CD4-positive, CD25-positive, alpha-beta regulatory T cell (primary cell): ENCODE measurements at regions not wholly inside any gene's neighbourhood (a gene's known extent, or its start where the extent isn't known, plus 50 kb on each side); places are given as distances from the start of the nearest gene placed in this dataset.
A peak's percentile ranks its signal among the peaks of the same experiment; 100 is the strongest.

ENCODE experiments used
- ATAC-seq, 2 donors: fragments of 150-1000 bp; cut with Tn5 transposase; one replicate each; pipeline ENCODE4 v1.10.0; 2021; ENCODE audit warnings: low read depth in 2 of 2, moderate number of reproducible peaks in 2 of 2, moderate library complexity in 1 of 2
- DNase-seq, 3 donors: peaks; one replicate each; pipeline versions ENCODE4 v3.0.0 to v3.0.0-alpha.2; 2012 to 2022; ENCODE audit warnings: mixed read lengths in 1 of 3
- H3K27ac ChIP-seq: one replicate; pipeline ENCODE4 v1.7.0; 2013; ENCODE audit warnings: mild to moderate bottlenecking, low read length; ENCODE audit not compliant: insufficient read depth, poor library complexity, severe bottlenecking
- H3K27me3 ChIP-seq: one replicate; pipeline ENCODE4 v1.7.0; 2013; ENCODE audit warnings: low read length; ENCODE audit not compliant: control insufficient read depth, insufficient read depth
- H3K36me3 ChIP-seq: one replicate; pipeline ENCODE4 v1.7.0; 2013; ENCODE audit warnings: mild to moderate bottlenecking, low read length, moderate library complexity; ENCODE audit not compliant: control insufficient read depth, insufficient read depth
- H3K4me1 ChIP-seq: 2 replicates; pipeline ENCODE4 v1.7.0; 2013; ENCODE audit warnings: mild to moderate bottlenecking, low read length; ENCODE audit not compliant: insufficient read depth, control insufficient read depth, poor library complexity, severe bottlenecking
- H3K4me3 ChIP-seq: one replicate; pipeline ENCODE4 v1.7.0; 2013; ENCODE audit warnings: low read depth, mild to moderate bottlenecking, low read length, moderate library complexity
- H3K9me3 ChIP-seq, 2 experiments: 1 replicate in 1 of 2; 2 replicates in 1 of 2; pipeline ENCODE4 v1.7.0; 2013; ENCODE audit warnings: low read length in 2 of 2, mild to moderate bottlenecking in 1 of 2, moderate library complexity in 1 of 2; ENCODE audit not compliant: control insufficient read depth in 2 of 2
- H3K27ac Mint-ChIP-seq, 3 donors: one replicate each; pipeline ENCODE4 v1.8.0; 2020 to 2022; ENCODE audit warnings: mild to moderate bottlenecking in 3 of 3, mixed read lengths in 3 of 3, moderate library complexity in 2 of 3
- H3K27me3 Mint-ChIP-seq: one replicate; pipeline ENCODE4 v1.8.0; 2022; ENCODE audit warnings: mild to moderate bottlenecking, mixed read lengths
- H3K36me3 Mint-ChIP-seq: one replicate; pipeline ENCODE4 v1.8.0; 2020; ENCODE audit warnings: mixed read lengths
- H3K4me1 Mint-ChIP-seq, 4 donors: one replicate each; pipeline ENCODE4 v1.8.0; 2020 to 2022; ENCODE audit warnings: mixed read lengths in 4 of 4, mild to moderate bottlenecking in 1 of 4
- H3K4me3 Mint-ChIP-seq, 4 donors: one replicate each; pipeline ENCODE4 v1.8.0; 2020 to 2022; ENCODE audit warnings: mild to moderate bottlenecking in 4 of 4, mixed read lengths in 4 of 4, moderate library complexity in 3 of 4
- H3K9me3 Mint-ChIP-seq, 7 donors: one replicate each; pipeline ENCODE4 v1.8.0; 2020 to 2022; ENCODE audit warnings: mixed read lengths in 7 of 7, mild to moderate bottlenecking in 3 of 7, moderate library complexity in 2 of 7

- peaks cover 7% of the 10 kb centered on the region for H3K4me1 ChIP-seq
- H3K9me3 ChIP-seq, result no peaks in the 10 kb centered on the region
- H3K4me3 Mint-ChIP-seq, result no peak overlapping the region
- H3K27ac Mint-ChIP-seq, result no peak overlapping the region
- H3K36me3 ChIP-seq, result no peaks in the 10 kb centered on the region
- ATAC-seq, result no peak
- peaks cover 0 to 2% (median 0%) of the 10 kb centered on the region in 7 donors for H3K9me3 Mint-ChIP-seq
- no peaks in the 10 kb centered on the region for H3K27me3 ChIP-seq
- H3K4me1 Mint-ChIP-seq, result peaks cover 9 to 16% (median 10%) of the 10 kb centered on the region in 4 donors
- DNase-seq, result no peak
- no peaks in the 10 kb centered on the region for H3K36me3 Mint-ChIP-seq
- no peak overlapping the region for H3K4me3 ChIP-seq
- H3K27ac ChIP-seq, result no peak overlapping the region
- no peaks in the 10 kb centered on the region for H3K27me3 Mint-ChIP-seq
Measured at GRCh38 chr2:206856513-206856912, 82.8 kb upstream of the CPO start.

DNA sequence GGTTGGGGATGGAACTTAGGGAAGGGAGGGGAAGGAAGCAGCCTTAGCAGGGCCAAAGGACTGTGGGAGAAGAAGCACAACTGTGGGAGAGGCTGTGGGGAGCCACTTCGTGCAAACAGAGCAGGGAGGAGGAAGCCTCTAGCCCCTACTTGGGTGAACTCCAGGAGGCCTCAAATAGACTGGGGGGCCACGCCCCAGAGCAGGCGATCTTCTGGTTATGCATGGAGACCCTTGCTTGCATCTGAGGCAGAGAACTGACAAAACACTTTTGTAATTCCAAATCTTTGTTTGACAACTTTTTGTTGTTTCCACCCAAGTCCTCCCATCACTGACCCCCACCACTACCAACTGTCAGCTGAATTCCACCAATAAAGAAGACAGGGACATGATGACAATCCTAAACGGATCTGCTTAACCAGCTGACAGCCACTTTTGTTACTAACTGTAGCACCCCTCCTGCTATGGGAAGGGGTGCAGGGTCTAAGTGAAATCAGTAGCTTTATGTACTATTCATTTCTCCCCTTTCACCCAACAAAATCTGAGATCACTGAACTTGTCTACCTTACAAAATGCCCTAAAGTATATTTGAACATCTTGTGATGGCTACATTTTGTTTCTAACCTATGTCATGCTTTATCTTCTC is 80.5 kb upstream of the CPO start:
- peak overlapping the region; percentile 58 to 88 (median 84) for H3K27ac Mint-ChIP-seq
- peaks cover 0 to 2% (median 0%) of the 10 kb centered on the region in 7 donors for H3K9me3 Mint-ChIP-seq
- Histone ChIP-seq H3K27ac (no peak overlapping the region), H3K27me3 (no peaks in the 10 kb centered on the region), H3K4me3 (no peak overlapping the region), H3K36me3 (no peaks in the 10 kb centered on the region), H3K4me1 (peaks cover 7% of the 10 kb centered on the region), H3K9me3 (no peaks in the 10 kb centered on the region)
- peaks cover 9 to 16% (median 10%) of the 10 kb centered on the region in 4 donors for H3K4me1 Mint-ChIP-seq
- peak overlapping the region in 2 of 4 donors; percentile 48 to 74 for H3K4me3 Mint-ChIP-seq
- ATAC-seq (no peak), DNase-seq (no peak)
- H3K36me3 Mint-ChIP-seq, result no peaks in the 10 kb centered on the region
- no peaks in the 10 kb centered on the region for H3K27me3 Mint-ChIP-seq

GRCh38 chr2:206859330-206859739 is 80.0 kb upstream of the CPO start:
- Histone ChIP-seq H3K4me3 (no peak overlapping the region), H3K27ac (no peak overlapping the region), H3K36me3 (no peaks in the 10 kb centered on the region), H3K27me3 (no peaks in the 10 kb centered on the region), H3K4me1 (peaks cover 7% of the 10 kb centered on the region), H3K9me3 (no peaks in the 10 kb centered on the region)
- H3K9me3 Mint-ChIP-seq, result peaks cover 0 to 2% (median 0%) of the 10 kb centered on the region in 7 donors
- peak in 2 of 3 donors; percentile 31 to 50 for DNase-seq
- H3K4me3 Mint-ChIP-seq, result peak overlapping the region in 3 of 4 donors; percentile 19 to 74 (median 48)
- H3K27ac Mint-ChIP-seq, result peak overlapping the region; percentile 43 to 88 (median 84)
- ATAC-seq, result peak; percentile 40 to 46
- no peaks in the 10 kb centered on the region for H3K27me3 Mint-ChIP-seq
- peaks cover 9 to 16% (median 10%) of the 10 kb centered on the region in 4 donors for H3K4me1 Mint-ChIP-seq
- no peaks in the 10 kb centered on the region for H3K36me3 Mint-ChIP-seq

DNA sequence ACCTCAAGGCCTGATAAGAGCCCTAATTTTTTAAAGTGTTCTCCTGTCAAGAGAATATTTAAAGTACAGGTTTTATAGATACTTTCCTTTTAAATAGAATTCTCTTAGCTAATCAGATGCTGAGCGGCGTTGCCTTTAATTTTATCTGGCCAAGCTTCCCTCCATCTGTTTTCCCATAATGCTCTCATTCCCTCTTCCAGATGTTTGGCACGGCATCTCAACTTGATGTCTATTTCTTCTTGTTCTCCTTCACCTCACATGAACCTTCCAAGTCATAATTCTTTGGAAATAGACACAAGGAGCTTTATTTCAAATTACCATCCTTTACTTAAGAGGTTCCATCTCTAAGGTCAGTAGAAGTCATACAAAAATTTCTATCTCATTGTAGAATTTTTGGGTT is 76.1 kb upstream of the CPO start:
- Histone ChIP-seq H3K4me1 (peaks cover 7% of the 10 kb centered on the region), H3K36me3 (no peaks in the 10 kb centered on the region), H3K27ac (no peak overlapping the region), H3K9me3 (no peaks in the 10 kb centered on the region), H3K27me3 (no peaks in the 10 kb centered on the region), H3K4me3 (no peak overlapping the region)
- Mint-ChIP-seq H3K9me3 (peaks cover 0 to 2% (median 0%) of the 10 kb centered on the region in 7 donors), H3K4me1 (peaks cover 9 to 16% (median 10%) of the 10 kb centered on the region in 4 donors), H3K27me3 (no peaks in the 10 kb centered on the region), H3K4me3 (no peak overlapping the region), H3K27ac (no peak overlapping the region), H3K36me3 (no peaks in the 10 kb centered on the region)
- DNase-seq, result no peak
- no peak for ATAC-seq

DNA sequence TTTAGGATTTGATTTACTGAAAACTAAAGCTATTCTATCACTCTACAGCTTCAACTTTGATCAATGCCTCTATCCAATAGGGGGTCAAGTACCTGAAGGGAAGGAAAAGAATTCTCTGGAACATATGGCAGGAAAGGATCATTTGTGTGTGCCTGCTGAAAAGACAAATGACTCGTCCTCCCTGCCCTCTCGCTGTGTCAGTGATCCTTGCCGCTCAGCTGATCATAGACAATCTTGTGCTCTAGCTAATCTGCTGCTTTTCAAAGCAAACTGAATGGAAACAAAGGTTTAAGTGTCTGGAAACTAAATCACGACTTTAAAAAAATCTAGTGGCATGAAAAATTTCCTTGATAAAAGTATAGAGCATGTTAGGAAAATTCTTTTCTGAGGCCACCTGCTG is 75.6 kb upstream of the CPO start:
- Histone ChIP-seq H3K27me3 (no peaks in the 10 kb centered on the region), H3K9me3 (no peaks in the 10 kb centered on the region), H3K27ac (no peak overlapping the region), H3K4me1 (peaks cover 7% of the 10 kb centered on the region), H3K36me3 (no peaks in the 10 kb centered on the region), H3K4me3 (no peak overlapping the region)
- ATAC-seq (no peak), DNase-seq (no peak)
- no peaks in the 10 kb centered on the region for H3K36me3 Mint-ChIP-seq
- H3K27me3 Mint-ChIP-seq, result no peaks in the 10 kb centered on the region
- peaks cover 0 to 2% (median 0%) of the 10 kb centered on the region in 7 donors for H3K9me3 Mint-ChIP-seq
- peaks cover 9 to 12% (median 10%) of the 10 kb centered on the region in 4 donors for H3K4me1 Mint-ChIP-seq
- H3K27ac Mint-ChIP-seq, result no peak overlapping the region
- no peak overlapping the region for H3K4me3 Mint-ChIP-seq

DNA sequence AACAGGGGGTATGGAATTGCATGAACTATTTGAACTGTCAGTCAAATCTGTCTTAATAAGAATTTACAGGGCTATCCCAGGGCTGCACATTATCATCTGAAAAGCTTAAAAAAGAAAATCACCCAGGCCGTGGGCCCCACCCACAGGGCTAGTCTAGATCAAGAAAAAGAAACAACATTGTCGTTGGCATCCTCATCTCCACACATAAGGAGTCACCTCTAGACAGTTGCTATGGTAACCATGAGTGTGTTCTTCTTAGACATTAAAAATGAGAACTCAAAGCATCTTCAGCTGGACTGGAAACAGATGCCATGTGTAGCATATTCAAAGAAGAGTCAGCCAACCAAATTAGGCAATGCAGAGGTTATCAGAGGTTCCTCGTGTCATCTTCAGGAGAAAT is 72.3 kb upstream of the CPO start:
- H3K27me3 ChIP-seq, result no peaks in the 10 kb centered on the region
- H3K4me1 ChIP-seq, result no peaks in the 10 kb centered on the region
- H3K27ac Mint-ChIP-seq, result no peak overlapping the region
- ATAC-seq (no peak), DNase-seq (no peak)
- no peaks in the 10 kb centered on the region for H3K9me3 ChIP-seq
- no peak overlapping the region for H3K27ac ChIP-seq
- H3K4me3 ChIP-seq, result no peak overlapping the region
- H3K36me3 ChIP-seq, result no peaks in the 10 kb centered on the region
- H3K9me3 Mint-ChIP-seq, result peaks cover 0 to 3% (median 0%) of the 10 kb centered on the region in 7 donors
- no peaks in the 10 kb centered on the region for H3K36me3 Mint-ChIP-seq
- peaks cover 4% of the 10 kb centered on the region for H3K27me3 Mint-ChIP-seq
- H3K4me3 Mint-ChIP-seq, result no peak overlapping the region
- H3K4me1 Mint-ChIP-seq, result no peaks in the 10 kb centered on the region

- Mint-ChIP-seq H3K27ac (no peak overlapping the region), H3K36me3 (no peaks in the 10 kb centered on the region), H3K4me1 (no peaks in the 10 kb centered on the region), H3K4me3 (no peak overlapping the region), H3K27me3 (peaks cover 4% of the 10 kb centered on the region), H3K9me3 (peaks cover 0 to 3% (median 0%) of the 10 kb centered on the region in 7 donors)
- Histone ChIP-seq H3K9me3 (no peaks in the 10 kb centered on the region), H3K4me3 (no peak overlapping the region), H3K4me1 (no peaks in the 10 kb centered on the region), H3K36me3 (no peaks in the 10 kb centered on the region), H3K27me3 (no peaks in the 10 kb centered on the region), H3K27ac (no peak overlapping the region)
- DNase-seq (no peak), ATAC-seq (no peak)
Measured at GRCh38 chr2:206869824-206870495, 69.4 kb upstream of the CPO start.

DNA sequence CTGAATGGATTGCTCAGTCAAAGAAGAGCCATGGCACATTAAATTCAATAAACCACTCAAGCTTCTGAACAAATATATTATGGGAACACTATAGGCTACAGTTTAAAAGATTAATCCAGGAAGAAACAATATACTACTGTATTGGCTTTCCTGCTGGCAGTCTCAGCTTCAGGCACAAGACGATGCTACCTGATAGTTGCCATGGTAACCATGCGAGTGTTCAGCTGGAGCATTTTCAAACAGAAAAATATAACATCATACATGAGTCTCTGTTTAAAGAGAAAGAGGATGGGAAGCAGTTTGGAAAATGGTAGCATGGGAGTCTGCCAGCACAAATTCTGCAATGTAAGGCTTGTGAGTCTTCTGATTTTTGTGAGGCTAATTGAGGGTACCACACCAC is 65.9 kb upstream of the CPO start:
- peak in 1 of 3 donors; percentile 15 for DNase-seq
- no peaks in the 10 kb centered on the region for H3K36me3 Mint-ChIP-seq

More for the DNA sequence above, 65.9 kb upstream of the CPO start:
- Mint-ChIP-seq H3K27me3 (peaks cover 4% of the 10 kb centered on the region), H3K4me1 (no peaks in the 10 kb centered on the region), H3K9me3 (peaks cover 0 to 3% (median 0%) of the 10 kb centered on the region in 7 donors), H3K4me3 (no peak overlapping the region), H3K27ac (no peak overlapping the region)
- no peaks in the 10 kb centered on the region for H3K36me3 ChIP-seq
- H3K4me3 ChIP-seq, result no peak overlapping the region
- H3K4me1 ChIP-seq, result no peaks in the 10 kb centered on the region
- no peaks in the 10 kb centered on the region for H3K27me3 ChIP-seq
- no peak overlapping the region for H3K27ac ChIP-seq
- ATAC-seq, result no peak
- no peaks in the 10 kb centered on the region for H3K9me3 ChIP-seq
